Fibroblast of lung (primary cell): ENCODE measurements at regions not wholly inside any gene's neighbourhood (a gene's known extent, or its start where the extent isn't known, plus 50 kb on each side); places are given as distances from the start of the nearest gene placed in this dataset.
"Not testable (repeated sequence)": the region's sequence is repeated elsewhere in the genome, so short reads cannot be mapped to it uniquely, and the experiment has no call there.

Experiments
- CTCF ChIP-seq, 2 donors: IDR thresholded peaks in 1 of 2; conservative IDR thresholded peaks in 1 of 2; 1 replicate in 1 of 2; 2 replicates in 1 of 2; pipeline ENCODE4 v1.5.1; 2011 to 2012; ENCODE audit warnings: low read length in 2 of 2, control low read depth in 1 of 2, inconsistent platforms in 1 of 2, low read depth in 1 of 2, mild to moderate bottlenecking in 1 of 2
- EZH2 ChIP-seq: IDR thresholded peaks from 2 replicates; pipeline ENCODE4 v1.5.1; 2012; ENCODE audit warnings: low read length, control low read depth, mild to moderate bottlenecking; ENCODE audit errors: missing control alignments

GRCh38 chr5:103966295-103966694 is 403.7 kb upstream of the NUDT12 start:
- not testable (repeated sequence) for TF ChIP-seq EZH2; CTCF (conservative IDR thresholded peaks at IDR 0.05 in 1 of 2, IDR thresholded peaks at IDR 0.05 in 1 of 2; ENCODE audit: low read depth in 1 of 2, low read length in 2 of 2)
